GM12872 (cell line): ENCODE measurements at regions not wholly inside any gene's neighbourhood (a gene's known extent, or its start where the extent isn't known, plus 50 kb on each side); places are given as distances from the start of the nearest gene placed in this dataset.
A peak's percentile ranks its signal among the peaks of the same experiment; 100 is the strongest.

Experiments used
- CTCF ChIP-seq: IDR thresholded peaks from 3 replicates; pipeline ENCODE4 v1.5.1; 2011; ENCODE audit warnings: low read depth, mild to moderate bottlenecking, low read length, moderate library complexity; ENCODE audit not compliant: insufficient read depth

GRCh38 chr1:194296201-194296600 is 1109.8 kb upstream of the B3GALT2 start:
- TF ChIP-seq CTCF, result no peak

- peak; percentile 79 for TF ChIP-seq CTCF
Measured at GRCh38 chr1:194295685-194296084, 1109.3 kb upstream of the B3GALT2 start.

- TF ChIP-seq CTCF, result no peak
Measured at GRCh38 chr1:194293851-194294405, 1107.5 kb upstream of the B3GALT2 start.

GRCh38 chr1:194292966-194293365 is 1106.6 kb upstream of the B3GALT2 start:
- no peak for TF ChIP-seq CTCF

GRCh38 chr1:194289569-194290266 is 1103.3 kb upstream of the B3GALT2 start:
- no peak for TF ChIP-seq CTCF

GRCh38 chr1:194288238-194288637 is 1101.8 kb upstream of the B3GALT2 start:
- TF ChIP-seq CTCF, result no peak

- no peak for TF ChIP-seq CTCF
Measured at GRCh38 chr1:194281376-194281775, 1095.0 kb upstream of the B3GALT2 start.
